IMR-90 (cell line): ENCODE measurements at regions not wholly inside any gene's neighbourhood (a gene's known extent, or its start where the extent isn't known, plus 50 kb on each side); places are given as distances from the start of the nearest gene placed in this dataset.

Experiments used
- ATAC-seq: fragments of 200-7000 bp; cut with Tn5 transposase; 2 replicates; pipeline ENCODE4 v1.9.1; 2020; ENCODE audit warnings: low read depth, mild to moderate bottlenecking, moderate library complexity
- BruUV-seq: library from RNA; stranded (reverse); fragments of 400-500 nt; replicated peaks from 2 replicates; lab custom pipeline; 2021; lab: Mats Ljungman, UMichigan
- CTCF ChIA-PET: fragments of 300-600 bp; formaldehyde crosslinking; extraction: SDS; loops from one replicate; lab custom pipeline; 2021; ENCODE audit warnings: antibody characterized with exemption; lab: Yijun Ruan, JAX
- POLR2A ChIA-PET: fragments of 300-600 bp; sonication (Branson Sonifier 250); formaldehyde crosslinking; loops from one replicate; lab custom pipeline; 2022; ENCODE audit warnings: antibody characterized with exemption; ENCODE audit not compliant: unreplicated experiment; lab: Charles Lee
- DNase-seq: peaks from one replicate; pipeline ENCODE4 v3.0.0; 2013
- H2AFZ ChIP-seq: replicated peaks from 2 replicates; pipeline ENCODE3; 2013; ENCODE audit warnings: low read length, mild to moderate bottlenecking; ENCODE audit not compliant: poor library complexity
- H2AK5ac ChIP-seq: 2 replicates; pipeline ENCODE4 v1.6.1; 2013; ENCODE audit warnings: low read depth, low read length, inconsistent platforms
- H2AK9ac ChIP-seq: replicated peaks from 2 replicates; pipeline ENCODE3; 2013; ENCODE audit warnings: mild to moderate bottlenecking, low read depth, low read length, moderate library complexity; ENCODE audit not compliant: poor library complexity
- H2BK120ac ChIP-seq: 2 replicates; pipeline ENCODE4 v1.6.1; 2013; ENCODE audit warnings: low read depth, low read length, inconsistent platforms
- H2BK15ac ChIP-seq: 3 replicates; pipeline ENCODE4 v1.6.1; 2013; ENCODE audit warnings: low read depth, low read length, inconsistent platforms
- H2BK20ac ChIP-seq: 2 replicates; pipeline ENCODE4 v1.6.1; 2013; ENCODE audit warnings: low read depth, mild to moderate bottlenecking, inconsistent platforms, low read length, moderate library complexity
- H2BK5ac ChIP-seq: 2 replicates; pipeline ENCODE4 v1.6.1; 2013; ENCODE audit warnings: mild to moderate bottlenecking, low read depth, low read length, inconsistent platforms; ENCODE audit not compliant: poor library complexity, severe bottlenecking
- H3K14ac ChIP-seq: replicated peaks from 2 replicates; pipeline ENCODE4 v1.6.1; 2013; ENCODE audit warnings: low read depth, low read length, inconsistent platforms
- H3K18ac ChIP-seq: 2 replicates; pipeline ENCODE4 v1.6.1; 2013; ENCODE audit warnings: low read depth, low read length, control low read depth
- H3K23ac ChIP-seq: 2 replicates; pipeline ENCODE4 v1.6.1; 2013; ENCODE audit warnings: low read depth, low read length, inconsistent platforms
- H3K27ac ChIP-seq: 2 replicates; pipeline ENCODE4 v1.5.1; 2013; ENCODE audit warnings: mild to moderate bottlenecking, control low read depth, low read length; ENCODE audit not compliant: insufficient read depth
- H3K27me3 ChIP-seq: 2 replicates; pipeline ENCODE4 v1.6.1; 2013; ENCODE audit warnings: low read length; ENCODE audit not compliant: control insufficient read depth, insufficient read depth
- H3K36me3 ChIP-seq: 2 replicates; pipeline ENCODE4 v1.6.1; 2013; ENCODE audit warnings: low read length, mixed read lengths; ENCODE audit not compliant: control insufficient read depth, insufficient read depth
- H3K4ac ChIP-seq: 2 replicates; pipeline ENCODE4 v1.6.1; 2013; ENCODE audit warnings: low read depth, low read length, inconsistent platforms
- H3K4me1 ChIP-seq: 2 replicates; pipeline ENCODE4 v1.6.1; 2013; ENCODE audit warnings: low read length, mixed read lengths; ENCODE audit not compliant: control insufficient read depth, insufficient read depth
- H3K4me2 ChIP-seq: 2 replicates; pipeline ENCODE4 v1.6.1; 2013; ENCODE audit warnings: low read depth, mild to moderate bottlenecking, control low read depth, low read length, moderate library complexity
- H3K4me3 ChIP-seq: 2 replicates; pipeline ENCODE4 v1.5.1; 2013; ENCODE audit warnings: low read depth, mild to moderate bottlenecking, control low read depth, low read length, moderate library complexity; ENCODE audit not compliant: insufficient read depth
- H3K56ac ChIP-seq: 2 replicates; pipeline ENCODE4 v1.6.1; 2013; ENCODE audit warnings: low read length, inconsistent platforms; ENCODE audit not compliant: insufficient read depth; ENCODE audit errors: extremely low read depth
- H3K79me1 ChIP-seq, 2 experiments: 2 replicates each; pipeline ENCODE4 v1.6.1; 2013; ENCODE audit warnings: low read length in 2 of 2, inconsistent platforms in 1 of 2, low read depth in 1 of 2
- H3K9ac ChIP-seq: 2 replicates; pipeline ENCODE4 v1.6.1; 2013; ENCODE audit warnings: low read depth, low read length, control low read depth
- H3K9me1 ChIP-seq: 2 replicates; pipeline ENCODE4 v1.6.1; 2013; ENCODE audit warnings: low read length, inconsistent platforms; ENCODE audit not compliant: insufficient read depth
- H3K9me3 ChIP-seq: 2 replicates; pipeline ENCODE4 v1.6.1; 2013; ENCODE audit warnings: low read length; ENCODE audit not compliant: control insufficient read depth, insufficient read depth
- H4K20me1 ChIP-seq: 2 replicates; pipeline ENCODE4 v1.6.1; 2013; ENCODE audit warnings: low read length, inconsistent platforms; ENCODE audit not compliant: insufficient read depth
- H4K5ac ChIP-seq: 2 replicates; pipeline ENCODE4 v1.6.1; 2013; ENCODE audit warnings: mild to moderate bottlenecking, low read depth, low read length, control low read depth
- H4K8ac ChIP-seq, 2 experiments: 2 replicates each; pipeline ENCODE4 v1.6.1; 2013; ENCODE audit warnings: low read depth in 2 of 2, low read length in 2 of 2, control low read depth in 1 of 2, inconsistent platforms in 1 of 2
- H4K91ac ChIP-seq: 2 replicates; pipeline ENCODE4 v1.6.1; 2013; ENCODE audit warnings: low read depth, low read length, inconsistent platforms; ENCODE audit not compliant: insufficient read depth
- BHLHE40 ChIP-seq: fragments of 150-350 bp; IDR thresholded peaks from 2 replicates; pipeline ENCODE4 v1.6.1; 2016; ENCODE audit warnings: mild to moderate bottlenecking, low read depth, low read length
- RCOR1 ChIP-seq: IDR thresholded peaks from 2 replicates; pipeline ENCODE4 v1.6.1; 2012; ENCODE audit warnings: mild to moderate bottlenecking, low read length, improper control_type of control experiment; ENCODE audit not compliant: insufficient replicate concordance
- WGBS, 2 experiments: methylation state at CpG; one replicate each; pipeline versions ENCODE4 v1.1.5 to v1.1.7; 2013; ENCODE audit warnings: missing lambda C conversion rate in 2 of 2; ENCODE audit not compliant: insufficient read length in 1 of 2; ENCODE audit errors: extremely low coverage in 2 of 2; 5-methylcytosine and 5-hydroxymethylcytosine counted together
- dilution Hi-C: fragments of 300-500 bp; cut with HindIII; formaldehyde crosslinking; loops from one replicate; pipeline ENCODE4 v1.14.3; 2018; ENCODE audit warnings: low sequenced_read_pairs; ENCODE audit not compliant: unreplicated experiment
- in situ Hi-C: fragments of 300-500 bp; cut with MboI; formaldehyde crosslinking; loops from 3 replicates; pipeline ENCODE4 v1.14.3; 2019; ENCODE audit warnings: low sequenced_read_pairs, inconsistent platforms, mixed read lengths
- intact Hi-C: fragments of 100-400 bp; cut with micrococcal nuclease; formaldehyde crosslinking; loops from 2 replicates; pipeline ENCODE4 v1.10.0; 2022

DNA sequence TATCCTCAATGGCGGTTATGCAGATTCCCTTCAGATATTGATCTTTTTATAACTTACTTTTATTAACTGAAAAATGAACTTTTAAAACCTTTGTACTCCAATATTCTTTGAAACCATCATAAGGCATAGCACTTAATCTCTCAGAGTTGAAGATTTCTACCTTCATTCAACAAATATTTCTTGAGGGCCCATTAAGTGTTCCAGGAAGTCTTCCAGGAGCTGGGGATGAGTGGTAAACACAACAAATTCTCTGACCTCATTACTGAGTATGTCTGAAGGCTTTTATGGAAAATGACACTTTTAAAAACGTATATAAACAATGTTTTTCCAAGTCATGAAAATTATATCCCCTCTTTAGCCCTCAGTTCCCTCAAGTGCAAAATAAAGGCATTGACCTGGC, 575.3 kb upstream of the IL12A start:
- ChIA-PET POLR2A (no interaction called here), CTCF (no interaction called here)
- no peak overlapping the region for H2AK5ac ChIP-seq
- H2BK120ac ChIP-seq = no peak overlapping the region
- H3K9ac ChIP-seq = no peak overlapping the region
- H3K4me2 ChIP-seq = no peak overlapping the region
- no peak overlapping the region for H2BK15ac ChIP-seq
- no peak overlapping the region for H3K14ac ChIP-seq
- in situ Hi-C loops (no loop called here), intact Hi-C loops (no loop called here), dilution Hi-C loops (no loop called here)
- no peak overlapping the region for H2AK9ac ChIP-seq
- H3K36me3 ChIP-seq = no peaks in the 10 kb centered on the region
- H3K4me3 ChIP-seq = no peak overlapping the region
- H4K5ac ChIP-seq = no peak overlapping the region
- no peaks in the 10 kb centered on the region for H4K20me1 ChIP-seq
- no peak overlapping the region for H2BK5ac ChIP-seq
- no peak overlapping the region for H3K27ac ChIP-seq
- H3K18ac ChIP-seq = no peak overlapping the region
- H3K56ac ChIP-seq = no peak overlapping the region
- H4K8ac ChIP-seq = no peak overlapping the region
- H3K4me1 ChIP-seq = no peaks in the 10 kb centered on the region
- no peaks in the 10 kb centered on the region for H3K27me3 ChIP-seq
- H3K23ac ChIP-seq = no peak overlapping the region
- H2BK20ac ChIP-seq = no peak overlapping the region
- no peaks in the 10 kb centered on the region for H3K9me1 ChIP-seq
- TF ChIP-seq RCOR1 = no peak
- no peak for TF ChIP-seq BHLHE40
- no peaks in the 10 kb centered on the region for H3K9me3 ChIP-seq
- no TSS peak for BruUV-seq
- DNase-seq = no peak
- H3K79me1 ChIP-seq = no peaks in the 10 kb centered on the region
- no peak overlapping the region for H2AFZ ChIP-seq
- no peak overlapping the region for H4K91ac ChIP-seq
- ATAC-seq = no peak
- no peak overlapping the region for H3K4ac ChIP-seq
- WGBS, 2 experiments = no CpG with 5 or more reads among the region's 2 CpGs
